OCI-LY3 (cell line): ENCODE measurements at regions not wholly inside any gene's neighbourhood (a gene's known extent, or its start where the extent isn't known, plus 50 kb on each side); places are given as distances from the start of the nearest gene placed in this dataset.

Experiments
- CTCF ChIP-seq: fragments of 200-600, 300-600 bp; sonication (generic); IDR thresholded peaks from 2 replicates; pipeline ENCODE4 v1.5.1; 2014; ENCODE audit warnings: antibody characterized with exemption, low read length, low read depth
- EZH2phosphoT487 ChIP-seq: fragments of 200-600 bp; shearing (Covaris generic); IDR thresholded peaks from 2 replicates; pipeline ENCODE4 v1.6.1; 2018; ENCODE audit warnings: antibody characterized with exemption, mixed run types, low read depth

GRCh38 chr10:70964245-70964644 is 75.9 kb upstream of the PCBD1 start:
- TF ChIP-seq CTCF (no peak), EZH2phosphoT487 (no peak)
